Loucy (cell line): ENCODE measurements at regions not wholly inside any gene's neighbourhood (a gene's known extent, or its start where the extent isn't known, plus 50 kb on each side); places are given as distances from the start of the nearest gene placed in this dataset.

Experiments
- H2AFZ ChIP-seq: fragments of 200-600 bp; sonication (generic); 2 replicates; pipeline ENCODE4 v1.6.0; 2016; ENCODE audit warnings: antibody characterized with exemption, mild to moderate bottlenecking, low read length, moderate library complexity
- H3F3A ChIP-seq: fragments of 200-600 bp; 2 replicates; pipeline ENCODE4 v1.6.0; 2016; ENCODE audit warnings: antibody characterized with exemption, low read depth, mild to moderate bottlenecking
- H3K27me3 ChIP-seq: fragments of 200-600 bp; sonication (generic); 2 replicates; pipeline ENCODE4 v1.6.1; 2014; ENCODE audit warnings: low read length, mild to moderate bottlenecking; ENCODE audit not compliant: insufficient read depth, poor library complexity, severe bottlenecking
- H3K36me3 ChIP-seq: fragments of 200-600 bp; sonication (generic); 2 replicates; pipeline ENCODE4 v1.6.1; 2016; ENCODE audit warnings: low read length; ENCODE audit not compliant: insufficient read depth
- H3K4me1 ChIP-seq: fragments of 200-600 bp; sonication (generic); 2 replicates; pipeline ENCODE4 v1.5.1; 2014; ENCODE audit warnings: low read length, mild to moderate bottlenecking; ENCODE audit not compliant: insufficient read depth, poor library complexity, severe bottlenecking
- H3K4me2 ChIP-seq: fragments of 200-600 bp; sonication (generic); 2 replicates; pipeline ENCODE4 v1.6.0; 2014; ENCODE audit warnings: antibody characterized with exemption, low read length, low read depth, mild to moderate bottlenecking; ENCODE audit not compliant: poor library complexity, severe bottlenecking
- H3K4me3 ChIP-seq: fragments of 200-600 bp; sonication (generic); 2 replicates; pipeline ENCODE4 v1.5.1; 2014; ENCODE audit warnings: low read length, mild to moderate bottlenecking, mixed read lengths; ENCODE audit not compliant: poor library complexity, severe bottlenecking
- H3K79me2 ChIP-seq: fragments of 200-600 bp; sonication (generic); 2 replicates; pipeline ENCODE4 v1.6.1; 2014; ENCODE audit warnings: low read length; ENCODE audit not compliant: insufficient read depth
- H3K9ac ChIP-seq: fragments of 200-600 bp; sonication (generic); 2 replicates; pipeline ENCODE4 v1.6.0; 2014; ENCODE audit warnings: mild to moderate bottlenecking, low read depth, low read length, moderate library complexity; ENCODE audit not compliant: poor library complexity, severe bottlenecking
- H3K9me2 ChIP-seq: fragments of 200-600 bp; sonication (generic); replicated peaks from 2 replicates; pipeline ENCODE4 v1.6.1; 2016; ENCODE audit warnings: low read depth, low read length, mixed read lengths
- H3K9me3 ChIP-seq: fragments of 200-600 bp; sonication (generic); 2 replicates; pipeline ENCODE4 v1.6.1; 2014; ENCODE audit warnings: mild to moderate bottlenecking, antibody characterized with exemption, low read length, low read depth; ENCODE audit not compliant: insufficient read depth
- H4K20me1 ChIP-seq: fragments of 200-600 bp; sonication (generic); 2 replicates; pipeline ENCODE4 v1.6.0; 2014; ENCODE audit warnings: antibody characterized with exemption, low read length, mild to moderate bottlenecking; ENCODE audit not compliant: insufficient read depth, poor library complexity, severe bottlenecking
- EZH2phosphoT487 ChIP-seq: fragments of 200-600 bp; IDR thresholded peaks from 2 replicates; pipeline ENCODE4 v1.6.1; 2018; ENCODE audit warnings: antibody characterized with exemption, mild to moderate bottlenecking, moderate library complexity, borderline replicate concordance
- TF ChIP-seq, protein P1 (sequence below): fragments of 200-600 bp; sonication (generic); conservative IDR thresholded peaks from 2 replicates; pipeline ENCODE4 v1.5.1; 2014; ENCODE audit warnings: mild to moderate bottlenecking, antibody characterized with exemption, low read length

DNA sequence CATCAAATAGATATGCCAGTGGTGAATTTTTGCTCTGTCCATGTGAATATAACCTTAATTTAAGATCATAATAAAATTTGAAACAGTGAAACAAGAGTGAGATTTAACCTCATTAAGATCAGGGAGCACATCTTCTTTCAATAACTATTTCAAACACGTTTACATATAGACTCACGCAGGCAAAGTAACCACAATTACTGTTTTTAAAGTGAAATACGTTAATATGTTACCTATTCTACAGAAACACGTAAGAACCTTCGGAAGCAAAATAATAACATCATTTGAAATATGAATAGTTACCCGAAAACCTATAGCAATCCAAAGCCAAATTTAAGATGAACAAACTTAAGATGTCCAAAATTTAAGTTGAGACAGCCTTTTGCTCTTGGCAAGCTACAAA is 136.2 kb upstream of the ZC3H12C start:
- H3K4me3 ChIP-seq = peak overlapping the region; percentile 32
- H3K4me2 ChIP-seq = peak overlapping the region; percentile 58
- H3K4me1 ChIP-seq = peaks cover 11% of the 10 kb centered on the region

DNA sequence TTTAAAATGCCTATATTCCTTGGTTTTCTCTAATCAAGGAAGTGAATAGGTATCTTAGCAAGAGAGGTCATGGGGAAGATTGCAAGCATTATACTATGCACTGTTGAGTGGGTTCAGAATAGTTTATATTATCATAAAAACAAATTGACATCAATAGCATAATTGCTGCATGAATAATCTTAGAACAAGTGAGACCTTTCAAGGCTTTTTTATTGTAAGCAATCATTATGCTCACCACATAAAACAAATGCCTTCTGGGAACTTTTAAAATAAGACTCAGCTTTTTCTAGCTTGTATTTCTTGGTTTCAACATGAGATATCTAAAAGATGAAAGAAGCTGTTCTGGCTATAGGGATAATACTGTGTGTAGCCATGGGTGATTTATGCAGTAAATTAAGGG is 135.6 kb upstream of the ZC3H12C start:
- Histone ChIP-seq H3K27me3 (no peaks in the 10 kb centered on the region), H3K9me2 (no peaks in the 10 kb centered on the region), H3K4me3 (no peak overlapping the region), H3K9me3 (no peaks in the 10 kb centered on the region), H4K20me1 (no peaks in the 10 kb centered on the region), H3K36me3 (no peaks in the 10 kb centered on the region), H3K4me1 (peaks cover 11% of the 10 kb centered on the region), H3F3A (no peaks in the 10 kb centered on the region), H2AFZ (peak overlapping the region; percentile 90; the same call in 1 of the 2 replicates), H3K9ac (no peak overlapping the region), H3K4me2 (no peak overlapping the region), H3K79me2 (no peaks in the 10 kb centered on the region)
- TF ChIP-seq, protein P1, sequence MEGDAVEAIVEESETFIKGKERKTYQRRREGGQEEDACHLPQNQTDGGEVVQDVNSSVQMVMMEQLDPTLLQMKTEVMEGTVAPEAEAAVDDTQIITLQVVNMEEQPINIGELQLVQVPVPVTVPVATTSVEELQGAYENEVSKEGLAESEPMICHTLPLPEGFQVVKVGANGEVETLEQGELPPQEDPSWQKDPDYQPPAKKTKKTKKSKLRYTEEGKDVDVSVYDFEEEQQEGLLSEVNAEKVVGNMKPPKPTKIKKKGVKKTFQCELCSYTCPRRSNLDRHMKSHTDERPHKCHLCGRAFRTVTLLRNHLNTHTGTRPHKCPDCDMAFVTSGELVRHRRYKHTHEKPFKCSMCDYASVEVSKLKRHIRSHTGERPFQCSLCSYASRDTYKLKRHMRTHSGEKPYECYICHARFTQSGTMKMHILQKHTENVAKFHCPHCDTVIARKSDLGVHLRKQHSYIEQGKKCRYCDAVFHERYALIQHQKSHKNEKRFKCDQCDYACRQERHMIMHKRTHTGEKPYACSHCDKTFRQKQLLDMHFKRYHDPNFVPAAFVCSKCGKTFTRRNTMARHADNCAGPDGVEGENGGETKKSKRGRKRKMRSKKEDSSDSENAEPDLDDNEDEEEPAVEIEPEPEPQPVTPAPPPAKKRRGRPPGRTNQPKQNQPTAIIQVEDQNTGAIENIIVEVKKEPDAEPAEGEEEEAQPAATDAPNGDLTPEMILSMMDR = no peak
- no peak for TF ChIP-seq EZH2phosphoT487

More for the DNA sequence above, 136.2 kb upstream of the ZC3H12C start:
- Histone ChIP-seq H3K79me2 (no peaks in the 10 kb centered on the region), H3K9me2 (no peaks in the 10 kb centered on the region), H2AFZ (peak overlapping the region; percentile 90), H3K9me3 (no peaks in the 10 kb centered on the region), H3K36me3 (no peaks in the 10 kb centered on the region), H3K9ac (peak overlapping the region; percentile 49), H3K27me3 (no peaks in the 10 kb centered on the region), H3F3A (no peaks in the 10 kb centered on the region), H4K20me1 (no peaks in the 10 kb centered on the region)
- TF ChIP-seq EZH2phosphoT487 = no peak
- TF ChIP-seq, protein P1 = no peak

DNA sequence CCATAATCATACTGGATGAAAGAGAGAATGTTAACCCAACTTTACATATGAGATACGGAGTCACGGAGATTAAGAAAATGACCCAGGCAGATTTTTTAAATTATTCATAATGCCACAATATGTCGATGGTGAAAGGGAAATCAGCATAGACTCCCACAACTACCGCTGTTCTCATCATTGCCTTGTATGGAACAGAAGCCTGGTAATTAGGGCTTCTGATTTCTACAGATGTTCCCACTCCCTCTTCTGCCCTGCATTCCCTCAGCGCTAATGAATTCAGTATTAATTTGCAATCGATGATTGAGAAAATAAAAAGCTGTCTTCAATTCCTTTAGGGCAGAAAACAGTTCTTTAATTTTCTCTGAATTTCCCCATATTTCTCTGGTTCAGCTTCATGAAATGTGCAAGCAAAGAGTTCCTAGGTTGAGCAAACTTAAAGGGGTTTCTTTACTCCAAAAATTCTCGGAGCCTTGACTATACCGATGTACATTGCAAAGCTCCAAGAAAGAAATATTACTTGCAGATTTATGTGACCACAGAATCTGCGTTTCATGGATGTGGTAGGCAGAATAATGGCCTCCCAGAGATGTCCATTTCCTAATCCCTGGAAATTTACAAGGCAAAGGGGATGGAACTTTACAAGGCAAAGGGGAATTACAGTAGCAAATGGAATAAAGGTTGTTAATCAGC is 134.9 kb upstream of the ZC3H12C start:
- Histone ChIP-seq H3K36me3 (no peaks in the 10 kb centered on the region), H3K27me3 (no peaks in the 10 kb centered on the region), H3K4me2 (no peak overlapping the region), H3K9me2 (no peaks in the 10 kb centered on the region), H3K4me3 (no peak overlapping the region), H3K79me2 (no peaks in the 10 kb centered on the region), H3K4me1 (peaks cover 11% of the 10 kb centered on the region), H3K9me3 (no peaks in the 10 kb centered on the region), H2AFZ (no peak overlapping the region), H4K20me1 (no peaks in the 10 kb centered on the region), H3F3A (no peaks in the 10 kb centered on the region), H3K9ac (no peak overlapping the region)
- TF ChIP-seq EZH2phosphoT487 = no peak
- TF ChIP-seq, protein P1 = no peak
